Adrenal gland (tissue), 5 donors: ENCODE measurements at regions not wholly inside any gene's neighbourhood (a gene's known extent, or its start where the extent isn't known, plus 50 kb on each side); places are given as distances from the start of the nearest gene placed in this dataset.

Source experiments
- POLR2A ChIP-seq, 2 donors: fragments of 450-650 bp; IDR thresholded peaks; one replicate each; pipeline ENCODE4 v1.6.1; 2017; ENCODE audit warnings: antibody characterized with exemption in 2 of 2, mild to moderate bottlenecking in 2 of 2, moderate library complexity in 1 of 2
- TF ChIP-seq, protein P1 (sequence below), 6 experiments: fragments of 450-650 bp in 4 of 6; fragments of 200-600 bp in 2 of 6; sonication (generic) in 1 of 6; IDR thresholded peaks; 1 replicate in 5 of 6; 2 replicates in 1 of 6; pipeline versions ENCODE4 v1.5.1 to v1.8.0; 2016 to 2021; ENCODE audit warnings: antibody characterized with exemption in 6 of 6, mild to moderate bottlenecking in 2 of 6, moderate library complexity in 1 of 6
- donor health status: DM: no; HTN: no; CAD: no.

DNA sequence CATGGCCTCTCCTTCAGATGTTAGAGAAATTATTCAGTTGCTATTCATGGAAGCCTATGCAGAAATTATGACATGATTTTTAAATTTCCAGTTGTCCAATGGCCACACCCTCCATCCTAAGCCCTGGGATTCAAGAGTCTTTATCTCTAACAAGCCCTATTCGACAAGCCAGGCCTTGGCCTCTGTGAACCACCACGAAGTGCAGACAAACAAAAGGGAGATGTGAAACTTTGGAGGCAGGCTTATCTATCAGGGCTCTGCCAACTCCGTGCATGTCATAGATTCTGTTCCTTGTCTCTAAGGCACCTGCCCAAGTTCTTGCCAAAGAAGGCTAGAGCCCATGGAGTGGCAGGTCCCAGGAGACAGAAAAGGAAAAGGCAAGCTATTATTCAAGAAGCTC, 212.4 kb upstream of the ADAMTS9 start:
- no peak for TF ChIP-seq POLR2A (IDR thresholded peaks at IDR 0.05)
- TF ChIP-seq, protein P1, sequence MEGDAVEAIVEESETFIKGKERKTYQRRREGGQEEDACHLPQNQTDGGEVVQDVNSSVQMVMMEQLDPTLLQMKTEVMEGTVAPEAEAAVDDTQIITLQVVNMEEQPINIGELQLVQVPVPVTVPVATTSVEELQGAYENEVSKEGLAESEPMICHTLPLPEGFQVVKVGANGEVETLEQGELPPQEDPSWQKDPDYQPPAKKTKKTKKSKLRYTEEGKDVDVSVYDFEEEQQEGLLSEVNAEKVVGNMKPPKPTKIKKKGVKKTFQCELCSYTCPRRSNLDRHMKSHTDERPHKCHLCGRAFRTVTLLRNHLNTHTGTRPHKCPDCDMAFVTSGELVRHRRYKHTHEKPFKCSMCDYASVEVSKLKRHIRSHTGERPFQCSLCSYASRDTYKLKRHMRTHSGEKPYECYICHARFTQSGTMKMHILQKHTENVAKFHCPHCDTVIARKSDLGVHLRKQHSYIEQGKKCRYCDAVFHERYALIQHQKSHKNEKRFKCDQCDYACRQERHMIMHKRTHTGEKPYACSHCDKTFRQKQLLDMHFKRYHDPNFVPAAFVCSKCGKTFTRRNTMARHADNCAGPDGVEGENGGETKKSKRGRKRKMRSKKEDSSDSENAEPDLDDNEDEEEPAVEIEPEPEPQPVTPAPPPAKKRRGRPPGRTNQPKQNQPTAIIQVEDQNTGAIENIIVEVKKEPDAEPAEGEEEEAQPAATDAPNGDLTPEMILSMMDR (IDR thresholded peaks at IDR 0.05), result no peak
